Tibial nerve (tissue), 3 donors: ENCODE measurements at regions not wholly inside any gene's neighbourhood (a gene's known extent, or its start where the extent isn't known, plus 50 kb on each side); places are given as distances from the start of the nearest gene placed in this dataset.

Source experiments
- POLR2A ChIP-seq, 2 donors: fragments of 450-650 bp; IDR thresholded peaks; one replicate each; pipeline ENCODE4 v1.6.1; 2017; ENCODE audit warnings: antibody characterized with exemption in 2 of 2, mild to moderate bottlenecking in 2 of 2, moderate library complexity in 2 of 2
- TF ChIP-seq, protein P1 (sequence below), 5 experiments: fragments of 200-600 bp in 3 of 5; fragments of 450-650 bp in 2 of 5; sonication (generic) in 3 of 5; IDR thresholded peaks; one replicate each; pipeline ENCODE4 v1.5.1; 2016 to 2019; ENCODE audit warnings: antibody characterized with exemption in 5 of 5, mild to moderate bottlenecking in 3 of 5, moderate library complexity in 2 of 5

DNA sequence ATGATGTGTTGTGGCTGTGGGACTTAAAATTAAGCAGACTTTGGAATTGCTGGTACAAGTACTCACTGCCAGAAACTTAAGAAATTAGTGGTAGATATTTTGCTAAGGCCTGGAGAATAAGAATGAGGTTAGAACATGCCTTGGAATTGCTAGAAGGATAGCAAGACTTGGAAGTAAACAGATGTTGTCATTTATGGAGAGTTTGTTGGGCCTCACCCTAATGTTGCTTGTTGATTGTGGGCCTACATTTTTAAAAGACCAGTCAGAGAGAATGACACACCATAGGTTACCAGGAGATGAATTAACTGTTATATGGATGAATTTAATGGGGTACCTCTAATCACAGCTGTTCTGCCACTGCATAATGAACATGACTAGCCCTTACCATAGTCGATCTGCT is 120.1 kb upstream of the GAS1 start:
- TF ChIP-seq, protein P1, sequence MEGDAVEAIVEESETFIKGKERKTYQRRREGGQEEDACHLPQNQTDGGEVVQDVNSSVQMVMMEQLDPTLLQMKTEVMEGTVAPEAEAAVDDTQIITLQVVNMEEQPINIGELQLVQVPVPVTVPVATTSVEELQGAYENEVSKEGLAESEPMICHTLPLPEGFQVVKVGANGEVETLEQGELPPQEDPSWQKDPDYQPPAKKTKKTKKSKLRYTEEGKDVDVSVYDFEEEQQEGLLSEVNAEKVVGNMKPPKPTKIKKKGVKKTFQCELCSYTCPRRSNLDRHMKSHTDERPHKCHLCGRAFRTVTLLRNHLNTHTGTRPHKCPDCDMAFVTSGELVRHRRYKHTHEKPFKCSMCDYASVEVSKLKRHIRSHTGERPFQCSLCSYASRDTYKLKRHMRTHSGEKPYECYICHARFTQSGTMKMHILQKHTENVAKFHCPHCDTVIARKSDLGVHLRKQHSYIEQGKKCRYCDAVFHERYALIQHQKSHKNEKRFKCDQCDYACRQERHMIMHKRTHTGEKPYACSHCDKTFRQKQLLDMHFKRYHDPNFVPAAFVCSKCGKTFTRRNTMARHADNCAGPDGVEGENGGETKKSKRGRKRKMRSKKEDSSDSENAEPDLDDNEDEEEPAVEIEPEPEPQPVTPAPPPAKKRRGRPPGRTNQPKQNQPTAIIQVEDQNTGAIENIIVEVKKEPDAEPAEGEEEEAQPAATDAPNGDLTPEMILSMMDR (IDR thresholded peaks at IDR 0.05) = no peak
- no peak for TF ChIP-seq POLR2A (IDR thresholded peaks at IDR 0.05)
